IMR-90 (cell line): ENCODE measurements at regions not wholly inside any gene's neighbourhood (a gene's known extent, or its start where the extent isn't known, plus 50 kb on each side); places are given as distances from the start of the nearest gene placed in this dataset.

ENCODE experiments used
- ATAC-seq: fragments of 200-7000 bp; cut with Tn5 transposase; 2 replicates; pipeline ENCODE4 v1.9.1; 2020; ENCODE audit warnings: low read depth, mild to moderate bottlenecking, moderate library complexity
- BruUV-seq: library from RNA; stranded (reverse); fragments of 400-500 nt; replicated peaks from 2 replicates; lab custom pipeline; 2021; lab: Mats Ljungman, UMichigan
- CTCF ChIA-PET: fragments of 300-600 bp; formaldehyde crosslinking; extraction: SDS; loops from one replicate; lab custom pipeline; 2021; ENCODE audit warnings: antibody characterized with exemption; lab: Yijun Ruan, JAX
- POLR2A ChIA-PET: fragments of 300-600 bp; sonication (Branson Sonifier 250); formaldehyde crosslinking; loops from one replicate; lab custom pipeline; 2022; ENCODE audit warnings: antibody characterized with exemption; ENCODE audit not compliant: unreplicated experiment; lab: Charles Lee
- DNase-seq: peaks from one replicate; pipeline ENCODE4 v3.0.0; 2013
- H2AFZ ChIP-seq: replicated peaks from 2 replicates; pipeline ENCODE3; 2013; ENCODE audit warnings: low read length, mild to moderate bottlenecking; ENCODE audit not compliant: poor library complexity
- H2AK5ac ChIP-seq: 2 replicates; pipeline ENCODE4 v1.6.1; 2013; ENCODE audit warnings: low read depth, low read length, inconsistent platforms
- H2AK9ac ChIP-seq: replicated peaks from 2 replicates; pipeline ENCODE3; 2013; ENCODE audit warnings: mild to moderate bottlenecking, low read depth, low read length, moderate library complexity; ENCODE audit not compliant: poor library complexity
- H2BK120ac ChIP-seq: 2 replicates; pipeline ENCODE4 v1.6.1; 2013; ENCODE audit warnings: low read depth, low read length, inconsistent platforms
- H2BK15ac ChIP-seq: 3 replicates; pipeline ENCODE4 v1.6.1; 2013; ENCODE audit warnings: low read depth, low read length, inconsistent platforms
- H2BK20ac ChIP-seq: 2 replicates; pipeline ENCODE4 v1.6.1; 2013; ENCODE audit warnings: low read depth, mild to moderate bottlenecking, inconsistent platforms, low read length, moderate library complexity
- H2BK5ac ChIP-seq: 2 replicates; pipeline ENCODE4 v1.6.1; 2013; ENCODE audit warnings: mild to moderate bottlenecking, low read depth, low read length, inconsistent platforms; ENCODE audit not compliant: poor library complexity, severe bottlenecking
- H3K14ac ChIP-seq: replicated peaks from 2 replicates; pipeline ENCODE4 v1.6.1; 2013; ENCODE audit warnings: low read depth, low read length, inconsistent platforms
- H3K18ac ChIP-seq: 2 replicates; pipeline ENCODE4 v1.6.1; 2013; ENCODE audit warnings: low read depth, low read length, control low read depth
- H3K23ac ChIP-seq: 2 replicates; pipeline ENCODE4 v1.6.1; 2013; ENCODE audit warnings: low read depth, low read length, inconsistent platforms
- H3K27ac ChIP-seq: 2 replicates; pipeline ENCODE4 v1.5.1; 2013; ENCODE audit warnings: mild to moderate bottlenecking, control low read depth, low read length; ENCODE audit not compliant: insufficient read depth
- H3K27me3 ChIP-seq: 2 replicates; pipeline ENCODE4 v1.6.1; 2013; ENCODE audit warnings: low read length; ENCODE audit not compliant: control insufficient read depth, insufficient read depth
- H3K36me3 ChIP-seq: 2 replicates; pipeline ENCODE4 v1.6.1; 2013; ENCODE audit warnings: low read length, mixed read lengths; ENCODE audit not compliant: control insufficient read depth, insufficient read depth
- H3K4ac ChIP-seq: 2 replicates; pipeline ENCODE4 v1.6.1; 2013; ENCODE audit warnings: low read depth, low read length, inconsistent platforms
- H3K4me1 ChIP-seq: 2 replicates; pipeline ENCODE4 v1.6.1; 2013; ENCODE audit warnings: low read length, mixed read lengths; ENCODE audit not compliant: control insufficient read depth, insufficient read depth
- H3K4me2 ChIP-seq: 2 replicates; pipeline ENCODE4 v1.6.1; 2013; ENCODE audit warnings: low read depth, mild to moderate bottlenecking, control low read depth, low read length, moderate library complexity
- H3K4me3 ChIP-seq: 2 replicates; pipeline ENCODE4 v1.5.1; 2013; ENCODE audit warnings: low read depth, mild to moderate bottlenecking, control low read depth, low read length, moderate library complexity; ENCODE audit not compliant: insufficient read depth
- H3K56ac ChIP-seq: 2 replicates; pipeline ENCODE4 v1.6.1; 2013; ENCODE audit warnings: low read length, inconsistent platforms; ENCODE audit not compliant: insufficient read depth; ENCODE audit errors: extremely low read depth
- H3K79me1 ChIP-seq, 2 experiments: 2 replicates each; pipeline ENCODE4 v1.6.1; 2013; ENCODE audit warnings: low read length in 2 of 2, inconsistent platforms in 1 of 2, low read depth in 1 of 2
- H3K9ac ChIP-seq: 2 replicates; pipeline ENCODE4 v1.6.1; 2013; ENCODE audit warnings: low read depth, low read length, control low read depth
- H3K9me1 ChIP-seq: 2 replicates; pipeline ENCODE4 v1.6.1; 2013; ENCODE audit warnings: low read length, inconsistent platforms; ENCODE audit not compliant: insufficient read depth
- H3K9me3 ChIP-seq: 2 replicates; pipeline ENCODE4 v1.6.1; 2013; ENCODE audit warnings: low read length; ENCODE audit not compliant: control insufficient read depth, insufficient read depth
- H4K20me1 ChIP-seq: 2 replicates; pipeline ENCODE4 v1.6.1; 2013; ENCODE audit warnings: low read length, inconsistent platforms; ENCODE audit not compliant: insufficient read depth
- H4K5ac ChIP-seq: 2 replicates; pipeline ENCODE4 v1.6.1; 2013; ENCODE audit warnings: mild to moderate bottlenecking, low read depth, low read length, control low read depth
- H4K8ac ChIP-seq, 2 experiments: 2 replicates each; pipeline ENCODE4 v1.6.1; 2013; ENCODE audit warnings: low read depth in 2 of 2, low read length in 2 of 2, control low read depth in 1 of 2, inconsistent platforms in 1 of 2
- H4K91ac ChIP-seq: 2 replicates; pipeline ENCODE4 v1.6.1; 2013; ENCODE audit warnings: low read depth, low read length, inconsistent platforms; ENCODE audit not compliant: insufficient read depth
- BHLHE40 ChIP-seq: fragments of 150-350 bp; IDR thresholded peaks from 2 replicates; pipeline ENCODE4 v1.6.1; 2016; ENCODE audit warnings: mild to moderate bottlenecking, low read depth, low read length
- CHD1 ChIP-seq: IDR thresholded peaks from 2 replicates; pipeline ENCODE4 v1.6.1; 2012; ENCODE audit warnings: low read depth, low read length, improper control_type of control experiment
- CTCF ChIP-seq: conservative IDR thresholded peaks from 2 replicates; pipeline ENCODE4 v1.5.1; 2012; ENCODE audit warnings: mild to moderate bottlenecking, low read depth, low read length, improper control_type of control experiment
- ELK1 ChIP-seq: fragments of 150-350 bp; IDR thresholded peaks from 2 replicates; pipeline ENCODE4 v1.6.1; 2016; ENCODE audit warnings: low read depth, mild to moderate bottlenecking, low read length, moderate library complexity, borderline replicate concordance
- FOS ChIP-seq: fragments of 150-350 bp; IDR thresholded peaks from 2 replicates; pipeline ENCODE4 v1.6.1; 2016; ENCODE audit warnings: low read depth, low read length
- MAFK ChIP-seq: IDR thresholded peaks from 2 replicates; pipeline ENCODE4 v1.6.1; 2012; ENCODE audit warnings: low read depth, low read length, improper control_type of control experiment
- MAZ ChIP-seq: IDR thresholded peaks from 2 replicates; pipeline ENCODE4 v1.6.1; 2012; ENCODE audit warnings: low read depth, mild to moderate bottlenecking, low read length, improper control_type of control experiment, moderate library complexity, borderline replicate concordance
- MXI1 ChIP-seq: IDR thresholded peaks from 2 replicates; pipeline ENCODE4 v1.6.1; 2012; ENCODE audit warnings: low read depth, mild to moderate bottlenecking, low read length, moderate library complexity, borderline replicate concordance
- NFE2L2 ChIP-seq: fragments of 150-350 bp; IDR thresholded peaks from 2 replicates; pipeline ENCODE4 v1.6.1; 2016; ENCODE audit warnings: low read depth, mild to moderate bottlenecking, low read length
- POLR2A ChIP-seq: IDR thresholded peaks from 2 replicates; pipeline ENCODE4 v1.6.1; 2012; ENCODE audit warnings: mild to moderate bottlenecking, low read depth, low read length
- RAD21 ChIP-seq: IDR thresholded peaks from 2 replicates; pipeline ENCODE4 v1.6.1; 2012; ENCODE audit warnings: low read length, improper control_type of control experiment
- RCOR1 ChIP-seq: IDR thresholded peaks from 2 replicates; pipeline ENCODE4 v1.6.1; 2012; ENCODE audit warnings: mild to moderate bottlenecking, low read length, improper control_type of control experiment; ENCODE audit not compliant: insufficient replicate concordance
- RFX5 ChIP-seq: IDR thresholded peaks from 2 replicates; pipeline ENCODE4 v1.8.0; 2012; ENCODE audit warnings: low read depth, mild to moderate bottlenecking, low read length, moderate library complexity
- SMC3 ChIP-seq: fragments of 150-350 bp; IDR thresholded peaks from 2 replicates; pipeline ENCODE4 v1.6.1; 2016; ENCODE audit warnings: low read depth, mild to moderate bottlenecking, antibody characterized with exemption, low read length, moderate library complexity
- USF2 ChIP-seq: fragments of 150-350 bp; IDR thresholded peaks from 2 replicates; pipeline ENCODE4 v1.6.1; 2017; ENCODE audit warnings: mild to moderate bottlenecking, antibody characterized with exemption, low read length, low read depth
- WGBS, 2 experiments: methylation state at CpG; one replicate each; pipeline versions ENCODE4 v1.1.5 to v1.1.7; 2013; ENCODE audit warnings: missing lambda C conversion rate in 2 of 2; ENCODE audit not compliant: insufficient read length in 1 of 2; ENCODE audit errors: extremely low coverage in 2 of 2; 5-methylcytosine and 5-hydroxymethylcytosine counted together
- dilution Hi-C: fragments of 300-500 bp; cut with HindIII; formaldehyde crosslinking; loops from one replicate; pipeline ENCODE4 v1.14.3; 2018; ENCODE audit warnings: low sequenced_read_pairs; ENCODE audit not compliant: unreplicated experiment
- in situ Hi-C: fragments of 300-500 bp; cut with MboI; formaldehyde crosslinking; loops from 3 replicates; pipeline ENCODE4 v1.14.3; 2019; ENCODE audit warnings: low sequenced_read_pairs, inconsistent platforms, mixed read lengths
- intact Hi-C: fragments of 100-400 bp; cut with micrococcal nuclease; formaldehyde crosslinking; loops from 2 replicates; pipeline ENCODE4 v1.10.0; 2022

GRCh38 chr19:28960986-28961705 is 251.8 kb downstream of the UQCRFS1 start:
- H3K9ac ChIP-seq = 0 out of 2 replicates have a peak overlapping the region, but pooled peaks have one; percentile 47
- CTCF ChIA-PET = no interaction called here
- TF ChIP-seq CTCF (no peak), FOS (no peak), BHLHE40 (no peak), MXI1 (no peak), RFX5 (no peak), RCOR1 (no peak), SMC3 (no peak), CHD1 (no peak), POLR2A (no peak), MAFK (no peak), MAZ (no peak), USF2 (no peak), NFE2L2 (no peak), ELK1 (no peak), RAD21 (no peak)

More at GRCh38 chr19:28960986-28961705, 251.8 kb downstream of the UQCRFS1 start:
- H3K4ac ChIP-seq = peak overlapping the region; percentile 97
- H4K91ac ChIP-seq = peak overlapping the region; percentile 98
- no peaks in the 10 kb centered on the region for H3K27me3 ChIP-seq
- H3K4me1 ChIP-seq = peaks cover 11% of the 10 kb centered on the region
- DNase-seq (peak; percentile 73), ATAC-seq (peak; percentile 70)
- 0% methylated on average over 1 of the region's 4 CpGs; no CpG with 5 or more reads in 1 of the 2 experiments for WGBS, 2 experiments
- peak overlapping the region; percentile 93 for H3K27ac ChIP-seq
- H3K36me3 ChIP-seq = no peaks in the 10 kb centered on the region
- H3K18ac ChIP-seq = peak overlapping the region; percentile 99
- H3K4me2 ChIP-seq = peak overlapping the region; percentile 29; the same call in 1 of the 2 replicates
- POLR2A ChIA-PET = no interaction called here
- peak overlapping the region; percentile 98 for H2BK120ac ChIP-seq
- peak overlapping the region; percentile 95 for H4K5ac ChIP-seq
- H2BK15ac ChIP-seq = peak overlapping the region; percentile 94; the same call in 2 of the 3 replicates
- H2BK5ac ChIP-seq = peak overlapping the region; percentile 100
- no peak overlapping the region for H3K4me3 ChIP-seq
- dilution Hi-C loops (no loop called here), in situ Hi-C loops (no loop called here), intact Hi-C loops (no loop called here)
- H3K14ac ChIP-seq = peak overlapping the region; percentile 88
- peak overlapping the region; percentile 52 for H2AK9ac ChIP-seq
- peak overlapping the region; percentile 79 for H2AFZ ChIP-seq
- H3K9me1 ChIP-seq = 0 out of 2 replicates have a peak, but pooled peaks cover 3% of the 10 kb centered on the region
- peak overlapping the region; percentile 92 for H2AK5ac ChIP-seq
- peak overlapping the region; percentile 91 for H2BK20ac ChIP-seq
- peak overlapping the region; percentile 96 for H3K56ac ChIP-seq
- H4K8ac ChIP-seq = peak overlapping the region; percentile 87 to 96
- H4K20me1 ChIP-seq = no peaks in the 10 kb centered on the region
- peak overlapping the region; percentile 75 for H3K23ac ChIP-seq
- H3K79me1 ChIP-seq = no peaks in the 10 kb centered on the region
- no TSS peak for BruUV-seq
- H3K9me3 ChIP-seq = no peaks in the 10 kb centered on the region
